ENCODE measurements at regions not wholly inside any gene's neighbourhood (a gene's known extent, or its start where the extent isn't known, plus 50 kb on each side); places are given as distances from the start of the nearest gene placed in this dataset.
"Not testable (repeated sequence)": the region's sequence is repeated elsewhere in the genome, so short reads cannot be mapped to it uniquely, and the experiment has no call there.

GRCh38 chr18:59057969-59058368, 81.7 kb upstream of the SEC11C start:
- no peak for DNase-seq (ENCODE audit: low spot score)

GRCh38 chr18:59059140-59059539, 80.5 kb upstream of the SEC11C start:
- no peak for DNase-seq (ENCODE audit: low spot score)

GRCh38 chr18:59060551-59060950, 79.1 kb upstream of the SEC11C start:
- no peak for DNase-seq (ENCODE audit: low spot score)

GRCh38 chr18:59061914-59062642, 77.6 kb upstream of the SEC11C start:
- no peak for DNase-seq (ENCODE audit: low spot score)

- no peak for DNase-seq (ENCODE audit: low spot score)
Measured at GRCh38 chr18:59062643-59063006, 77.1 kb upstream of the SEC11C start.

- no peak for DNase-seq (ENCODE audit: low spot score)
Measured at GRCh38 chr18:59063300-59063906, 76.3 kb upstream of the SEC11C start.

- DNase-seq (ENCODE audit: low spot score): no peak
Measured at GRCh38 chr18:59063912-59064311, 75.8 kb upstream of the SEC11C start.

GRCh38 chr18:59065684-59066083, 74.0 kb upstream of the SEC11C start:
- no peak for DNase-seq (ENCODE audit: low spot score)

GRCh38 chr18:59067873-59068272, 71.8 kb upstream of the SEC11C start:
- no peak for DNase-seq (ENCODE audit: low spot score)

GRCh38 chr18:59068276-59069071, 71.2 kb upstream of the SEC11C start:
- DNase-seq (ENCODE audit: low spot score): no peak

GRCh38 chr18:59070181-59070912, 69.3 kb upstream of the SEC11C start:
- DNase-seq (ENCODE audit: low spot score): peak; percentile 72

- no peak for DNase-seq (ENCODE audit: low spot score)
Measured at GRCh38 chr18:59072727-59073421, 66.8 kb upstream of the SEC11C start.

GRCh38 chr18:59075923-59076322, 63.8 kb upstream of the SEC11C start:
- no peak for DNase-seq (ENCODE audit: low spot score)

GRCh38 chr18:59079264-59079663, 60.4 kb upstream of the SEC11C start:
- DNase-seq (ENCODE audit: low spot score): no peak

- DNase-seq (ENCODE audit: low spot score): not testable (repeated sequence)
Measured at GRCh38 chr18:59079687-59080501, 59.8 kb upstream of the SEC11C start.

GRCh38 chr18:59083136-59083818, 56.4 kb upstream of the SEC11C start:
- no peak for DNase-seq (ENCODE audit: low spot score)

GRCh38 chr18:59085126-59085794, 54.4 kb upstream of the SEC11C start:
- no peak for DNase-seq (ENCODE audit: low spot score)

- no peak for DNase-seq (ENCODE audit: low spot score)
Measured at GRCh38 chr18:59085797-59086196, 53.9 kb upstream of the SEC11C start.

GRCh38 chr18:59086522-59086921, 53.2 kb upstream of the SEC11C start:
- DNase-seq (ENCODE audit: low spot score): no peak

All from umbilical cord (tissue), 1 donor.